Parathyroid adenoma (tissue), 2 donors: ENCODE measurements at regions not wholly inside any gene's neighbourhood (a gene's known extent, or its start where the extent isn't known, plus 50 kb on each side); places are given as distances from the start of the nearest gene placed in this dataset.
A peak's percentile ranks its signal among the peaks of the same experiment; 100 is the strongest.

Experiments used
- H2AFZ ChIP-seq: fragments of 300-600 bp; sonication (generic); one replicate; pipeline ENCODE4 v1.7.0; 2017; ENCODE audit warnings: antibody characterized with exemption, mild to moderate bottlenecking
- H3K27ac ChIP-seq: fragments of 300-600 bp; sonication (generic); one replicate; pipeline ENCODE4 v1.7.0; 2017
- H3K27me3 ChIP-seq: fragments of 300-600 bp; sonication (generic); one replicate; pipeline ENCODE4 v1.7.0; 2017; ENCODE audit warnings: low read length; ENCODE audit not compliant: control insufficient read depth, insufficient read depth
- H3K36me3 ChIP-seq: fragments of 300-600 bp; sonication (generic); one replicate; pipeline ENCODE4 v1.7.0; 2017; ENCODE audit warnings: low read length; ENCODE audit not compliant: control insufficient read depth, insufficient read depth
- H3K4me1 ChIP-seq: fragments of 300-600 bp; sonication (generic); one replicate; pipeline ENCODE4 v1.7.0; 2017; ENCODE audit warnings: control low read depth
- H3K4me2 ChIP-seq: fragments of 300-600 bp; sonication (generic); one replicate; pipeline ENCODE4 v1.7.0; 2017; ENCODE audit warnings: low read length
- H3K4me3 ChIP-seq: fragments of 300-600 bp; sonication (generic); one replicate; pipeline ENCODE4 v1.7.0; 2017; ENCODE audit warnings: low read depth, low read length
- H3K79me2 ChIP-seq: fragments of 300-600 bp; sonication (generic); one replicate; pipeline ENCODE4 v1.7.0; 2017; ENCODE audit warnings: control low read depth
- H3K9ac ChIP-seq: fragments of 300-600 bp; sonication (generic); one replicate; pipeline ENCODE4 v1.7.0; 2017; ENCODE audit warnings: mild to moderate bottlenecking
- H3K9me3 ChIP-seq: fragments of 300-600 bp; sonication (generic); one replicate; pipeline ENCODE4 v1.7.0; 2017; ENCODE audit warnings: low read length; ENCODE audit not compliant: control insufficient read depth
- TF ChIP-seq, protein P1 (sequence below): fragments of 300-600 bp; sonication (generic); IDR thresholded peaks from one replicate; pipeline ENCODE4 v1.7.0; 2017; ENCODE audit warnings: antibody characterized with exemption, mild to moderate bottlenecking
- donor health status: primary hyperparathyroidism.

DNA sequence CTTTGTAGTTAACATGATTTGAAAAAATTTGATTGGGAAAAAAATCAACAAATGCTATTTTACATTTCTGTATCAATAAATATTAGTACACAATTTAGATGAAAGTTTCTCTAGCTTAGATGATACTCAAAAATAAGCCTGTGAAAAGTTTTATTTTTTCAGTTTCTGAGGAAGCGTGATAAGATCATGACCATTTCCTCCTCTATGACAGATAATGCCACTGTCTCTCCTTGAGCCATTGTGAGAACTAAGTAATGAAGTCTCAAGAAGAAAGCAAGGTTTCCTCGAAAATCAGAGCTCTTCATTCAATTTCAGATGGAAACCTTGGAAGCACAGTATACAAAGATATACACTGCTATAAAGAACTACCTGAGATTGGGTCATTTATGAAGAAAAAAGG is 395.0 kb downstream of the HDGFL1 start:
- TF ChIP-seq, protein P1, sequence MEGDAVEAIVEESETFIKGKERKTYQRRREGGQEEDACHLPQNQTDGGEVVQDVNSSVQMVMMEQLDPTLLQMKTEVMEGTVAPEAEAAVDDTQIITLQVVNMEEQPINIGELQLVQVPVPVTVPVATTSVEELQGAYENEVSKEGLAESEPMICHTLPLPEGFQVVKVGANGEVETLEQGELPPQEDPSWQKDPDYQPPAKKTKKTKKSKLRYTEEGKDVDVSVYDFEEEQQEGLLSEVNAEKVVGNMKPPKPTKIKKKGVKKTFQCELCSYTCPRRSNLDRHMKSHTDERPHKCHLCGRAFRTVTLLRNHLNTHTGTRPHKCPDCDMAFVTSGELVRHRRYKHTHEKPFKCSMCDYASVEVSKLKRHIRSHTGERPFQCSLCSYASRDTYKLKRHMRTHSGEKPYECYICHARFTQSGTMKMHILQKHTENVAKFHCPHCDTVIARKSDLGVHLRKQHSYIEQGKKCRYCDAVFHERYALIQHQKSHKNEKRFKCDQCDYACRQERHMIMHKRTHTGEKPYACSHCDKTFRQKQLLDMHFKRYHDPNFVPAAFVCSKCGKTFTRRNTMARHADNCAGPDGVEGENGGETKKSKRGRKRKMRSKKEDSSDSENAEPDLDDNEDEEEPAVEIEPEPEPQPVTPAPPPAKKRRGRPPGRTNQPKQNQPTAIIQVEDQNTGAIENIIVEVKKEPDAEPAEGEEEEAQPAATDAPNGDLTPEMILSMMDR: no peak
- H3K27ac ChIP-seq: no peak overlapping the region

DNA sequence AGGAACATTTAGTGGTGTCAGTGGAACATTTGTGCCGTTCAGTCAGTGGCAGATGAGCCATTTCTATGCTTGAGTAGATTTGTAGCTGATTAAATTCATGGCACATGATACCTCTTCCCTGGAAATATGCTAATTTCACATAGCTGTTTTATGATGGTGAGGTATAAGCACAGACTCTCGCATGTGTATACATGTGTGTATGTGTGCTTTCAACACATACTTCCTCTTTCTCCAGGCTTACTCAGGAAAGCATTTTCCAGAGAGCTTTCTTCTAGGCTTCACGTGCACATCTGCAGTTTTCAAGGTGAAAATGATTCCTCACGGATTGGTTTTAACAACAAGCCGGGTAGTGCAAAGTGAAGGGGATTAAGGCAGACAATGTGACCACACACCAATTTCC is 396.5 kb downstream of the HDGFL1 start:
- H3K27ac ChIP-seq: no peak overlapping the region
- no peaks in the 10 kb centered on the region for H3K36me3 ChIP-seq
- no peaks in the 10 kb centered on the region for H3K27me3 ChIP-seq
- no peaks in the 10 kb centered on the region for H3K9me3 ChIP-seq
- H3K4me2 ChIP-seq: no peak overlapping the region
- no peak overlapping the region for H3K9ac ChIP-seq
- TF ChIP-seq, protein P1: no peak
- H2AFZ ChIP-seq: no peak overlapping the region
- no peak overlapping the region for H3K4me3 ChIP-seq
- H3K4me1 ChIP-seq: peaks cover 3% of the 10 kb centered on the region
- H3K79me2 ChIP-seq: no peaks in the 10 kb centered on the region

More for the DNA sequence above, 395.0 kb downstream of the HDGFL1 start:
- Histone ChIP-seq H3K4me1 (peaks cover 3% of the 10 kb centered on the region), H3K9me3 (no peaks in the 10 kb centered on the region), H3K36me3 (no peaks in the 10 kb centered on the region), H3K27me3 (no peaks in the 10 kb centered on the region), H2AFZ (no peak overlapping the region), H3K4me3 (no peak overlapping the region), H3K79me2 (no peaks in the 10 kb centered on the region), H3K4me2 (no peak overlapping the region), H3K9ac (no peak overlapping the region)

DNA sequence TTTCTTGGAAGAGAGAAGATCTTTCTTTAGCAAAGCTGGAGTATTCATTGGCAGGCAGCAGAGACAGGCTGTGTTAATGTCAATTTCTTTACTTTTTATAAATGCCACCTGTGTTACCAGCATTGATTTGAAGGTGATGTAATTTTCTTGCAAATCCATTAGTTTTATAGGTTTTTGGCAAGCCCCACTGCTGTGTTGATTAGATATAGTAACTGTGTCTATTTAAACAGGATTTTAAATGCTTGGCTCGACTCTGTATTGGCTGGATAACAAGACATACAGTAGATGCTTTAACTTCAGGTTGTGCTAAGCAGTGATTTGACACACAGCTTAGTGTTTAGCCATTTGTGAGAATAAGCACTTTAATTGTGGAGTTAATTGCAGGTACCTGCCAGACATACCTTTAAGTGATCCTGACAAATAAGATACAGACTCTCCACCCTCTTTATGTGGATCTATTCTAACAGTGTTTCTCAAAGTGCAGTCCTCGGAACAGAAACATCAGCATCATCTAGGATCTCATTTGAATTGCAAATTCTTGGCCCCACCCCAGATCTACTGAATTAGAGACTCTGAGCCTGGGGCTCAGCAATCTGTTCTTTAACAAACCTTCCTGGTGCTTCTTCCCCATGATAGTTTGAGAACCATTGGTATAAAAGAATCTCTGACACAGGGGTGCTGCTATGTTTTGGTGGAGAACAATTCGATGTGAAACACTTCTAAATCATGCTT is 397.5 kb downstream of the HDGFL1 start:
- no peaks in the 10 kb centered on the region for H3K27me3 ChIP-seq
- H3K9me3 ChIP-seq: no peaks in the 10 kb centered on the region
- no peak overlapping the region for H3K27ac ChIP-seq
- H2AFZ ChIP-seq: peak overlapping the region; percentile 18
- H3K4me3 ChIP-seq: no peak overlapping the region
- H3K36me3 ChIP-seq: no peaks in the 10 kb centered on the region
- no peak overlapping the region for H3K4me2 ChIP-seq
- H3K4me1 ChIP-seq: peaks cover 3% of the 10 kb centered on the region
- H3K79me2 ChIP-seq: no peaks in the 10 kb centered on the region
- TF ChIP-seq, protein P1: no peak
- H3K9ac ChIP-seq: no peak overlapping the region

DNA sequence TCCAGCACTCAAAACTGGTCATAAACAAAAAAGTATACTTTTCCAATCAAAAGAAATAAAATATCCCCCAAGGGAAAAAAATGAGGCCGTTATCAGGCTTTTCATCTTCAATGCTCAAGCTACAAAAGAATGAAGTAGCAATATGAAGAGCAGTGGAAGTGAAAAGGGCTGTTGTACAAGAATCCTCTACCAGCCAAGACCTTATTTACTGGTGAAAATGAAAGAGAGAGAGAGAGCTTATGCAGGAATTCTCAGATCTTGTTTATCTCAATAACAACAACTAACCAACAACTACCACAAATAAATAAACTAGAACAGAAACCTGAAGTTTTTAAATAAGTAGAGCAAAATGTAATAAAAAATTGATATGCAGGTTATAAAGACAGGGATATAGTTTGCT is 400.6 kb downstream of the HDGFL1 start:
- Histone ChIP-seq H3K27ac (no peak overlapping the region), H3K4me3 (no peak overlapping the region), H3K9me3 (no peaks in the 10 kb centered on the region), H3K79me2 (no peaks in the 10 kb centered on the region), H2AFZ (peak overlapping the region; percentile 31), H3K9ac (no peak overlapping the region), H3K36me3 (no peaks in the 10 kb centered on the region), H3K27me3 (no peaks in the 10 kb centered on the region), H3K4me1 (peaks cover 3% of the 10 kb centered on the region), H3K4me2 (no peak overlapping the region)
- TF ChIP-seq, protein P1: no peak

DNA sequence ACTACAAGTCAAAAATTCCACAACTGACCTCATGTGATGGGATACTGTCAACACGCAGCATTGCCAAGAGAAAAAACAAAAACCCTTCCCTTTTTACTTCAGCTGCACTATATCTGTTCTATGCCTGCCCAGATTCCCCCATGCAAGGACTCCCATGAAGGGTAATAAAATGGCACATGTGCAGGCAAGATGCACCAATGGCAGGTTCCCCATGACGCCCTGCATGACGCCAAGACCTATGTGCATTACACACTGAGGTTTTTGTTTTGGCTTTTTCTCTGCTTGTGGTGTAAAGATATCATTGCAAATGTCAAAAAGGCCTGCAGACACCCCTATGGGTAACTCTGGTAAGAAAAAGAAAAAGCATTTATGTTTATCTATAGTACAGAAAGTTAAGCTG is 403.4 kb downstream of the HDGFL1 start:
- Histone ChIP-seq H3K79me2 (no peaks in the 10 kb centered on the region), H3K27me3 (no peaks in the 10 kb centered on the region), H3K9ac (no peak overlapping the region), H2AFZ (no peak overlapping the region), H3K4me1 (no peaks in the 10 kb centered on the region), H3K9me3 (no peaks in the 10 kb centered on the region), H3K4me2 (no peak overlapping the region), H3K4me3 (no peak overlapping the region), H3K36me3 (no peaks in the 10 kb centered on the region), H3K27ac (no peak overlapping the region)
- TF ChIP-seq, protein P1: no peak
